Thyroid gland (tissue), 4 donors: ENCODE measurements at regions not wholly inside any gene's neighbourhood (a gene's known extent, or its start where the extent isn't known, plus 50 kb on each side); places are given as distances from the start of the nearest gene placed in this dataset.

Experiments used
- CTCF ChIP-seq, 6 experiments: fragments of 200-600 bp in 3 of 6; fragments of 450-650 bp in 3 of 6; sonication (generic) in 3 of 6; IDR thresholded peaks; one replicate each; pipeline ENCODE4 v1.5.1; 2016 to 2019; ENCODE audit warnings: antibody characterized with exemption in 6 of 6, mild to moderate bottlenecking in 2 of 6, inconsistent platforms in 1 of 6, moderate library complexity in 1 of 6
- POLR2A ChIP-seq, 2 donors: fragments of 450-650 bp; IDR thresholded peaks; one replicate each; pipeline ENCODE4 v1.6.1; 2017; ENCODE audit warnings: antibody characterized with exemption in 2 of 2, mild to moderate bottlenecking in 2 of 2, moderate library complexity in 1 of 2

DNA sequence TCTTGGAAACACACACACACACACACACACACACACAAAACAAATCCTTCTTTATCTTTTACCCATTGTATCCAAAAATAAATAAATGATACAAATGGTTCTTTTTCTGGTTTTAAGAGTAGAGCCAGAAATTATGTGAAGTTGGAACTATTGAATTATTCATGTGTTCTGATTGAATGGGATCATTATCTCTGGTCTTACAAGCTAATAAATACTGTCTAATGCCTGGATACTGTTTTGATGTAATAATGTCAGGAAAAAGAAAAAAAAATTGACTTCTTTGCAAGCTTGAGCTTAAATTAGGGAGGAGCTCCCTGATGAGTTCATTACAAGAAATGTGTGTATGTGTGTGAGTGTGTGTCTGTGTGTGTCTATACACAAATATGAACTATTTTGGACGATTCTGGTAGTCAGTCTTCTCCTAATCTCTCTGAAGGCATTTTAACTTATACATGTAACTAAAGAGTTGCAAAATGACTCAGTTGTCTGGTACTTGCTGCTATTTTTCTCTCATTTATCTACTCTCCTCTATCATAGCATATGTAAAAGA, 507.2 kb upstream of the AGTR1 start:
- no peak for TF ChIP-seq POLR2A (IDR thresholded peaks at IDR 0.05)
- TF ChIP-seq CTCF (IDR thresholded peaks at IDR 0.05) = no peak
